HepG2 (cell line): ENCODE measurements at regions not wholly inside any gene's neighbourhood (a gene's known extent, or its start where the extent isn't known, plus 50 kb on each side); places are given as distances from the start of the nearest gene placed in this dataset.

Source experiments
- ATAC-seq: fragments of 200-7000 bp; cut with Tn5 transposase; 3 replicates; pipeline ENCODE4 v1.9.1; 2020; ENCODE audit warnings: mild to moderate bottlenecking, moderate library complexity
- BruUV-seq: library from RNA; stranded (reverse); fragments of 400-500 nt; replicated peaks from 2 replicates; lab custom pipeline; 2021; lab: Mats Ljungman, UMichigan
- CTCF ChIA-PET: fragments of 300-600 bp; formaldehyde crosslinking; extraction: SDS; loops from one replicate; lab custom pipeline; 2021; ENCODE audit warnings: low total read pairs, inconsistent platforms, low intra/inter-chr PET ratio; lab: Yijun Ruan, JAX
- POLR2A ChIA-PET: fragments of 350-600 bp; sonication (Branson Sonifier 250); formaldehyde crosslinking; loops from one replicate; lab custom pipeline; 2020; ENCODE audit warnings: antibody characterized with exemption, inconsistent platforms; lab: Yijun Ruan, JAX
- DNase-seq: peaks from one replicate; pipeline ENCODE4 v3.0.0-alpha.2; 2015; ENCODE audit warnings: low spot score
- FAIRE-seq: peaks from 3 replicates; lab custom pipeline; 2011; peaks lifted over from hg19 to GRCh38; lab: Jason Lieb, UNC
- H2AFZ ChIP-seq: one replicate; pipeline ENCODE4 v1.6.1; 2011; ENCODE audit warnings: low read length, inconsistent platforms
- H3K27ac ChIP-seq: fragments of 300-600 bp; 3 replicates; pipeline ENCODE4 v1.8.0; 2011; ENCODE audit warnings: mixed run types, mild to moderate bottlenecking, mixed read lengths, low read length, inconsistent platforms; ENCODE audit not compliant: insufficient read depth; ENCODE audit errors: extremely low read length
- H3K27me3 ChIP-seq, 2 experiments: fragments of 200-600 bp in 1 of 2; 2 replicates in 1 of 2; 3 replicates in 1 of 2; pipeline versions ENCODE4 v1.6.0 to v1.8.0; 2011; ENCODE audit warnings: low read length in 2 of 2, mild to moderate bottlenecking in 2 of 2, moderate library complexity in 2 of 2, inconsistent platforms in 1 of 2; ENCODE audit not compliant: insufficient read depth in 2 of 2, control insufficient read depth in 1 of 2
- H3K36me3 ChIP-seq, 2 experiments: fragments of 200-600 bp in 1 of 2; replicated peaks in 1 of 2; 2 replicates in 1 of 2; 3 replicates in 1 of 2; pipeline versions ENCODE4 v1.5.1 to v1.8.0; 2011; ENCODE audit warnings: low read length in 2 of 2, inconsistent platforms in 1 of 2; ENCODE audit not compliant: insufficient read depth in 2 of 2, control insufficient read depth in 1 of 2
- H3K4me1 ChIP-seq: 2 replicates; pipeline ENCODE4 v1.5.1; 2012; ENCODE audit warnings: low read length, inconsistent platforms; ENCODE audit not compliant: insufficient read depth
- H3K4me2 ChIP-seq: 2 replicates; pipeline ENCODE4 v1.6.0; 2011; ENCODE audit warnings: low read depth, low read length, inconsistent platforms
- H3K4me3 ChIP-seq, 3 experiments: fragments of 200-600 bp in 1 of 3; sonication (generic), shearing (Covaris generic) in 1 of 3; replicated peaks in 1 of 3; 2 replicates each; pipeline ENCODE4 v1.5.1; 2011 to 2016; ENCODE audit warnings: low read length in 3 of 3, inconsistent platforms in 2 of 3, low read depth in 2 of 3, mild to moderate bottlenecking in 2 of 3, control low read depth in 1 of 3, mixed read lengths in 1 of 3; ENCODE audit not compliant: insufficient read depth in 1 of 3
- H3K79me2 ChIP-seq: one replicate; pipeline ENCODE4 v1.6.1; 2011; ENCODE audit warnings: low read length, inconsistent platforms; ENCODE audit not compliant: insufficient read depth
- H3K9ac ChIP-seq: 2 replicates; pipeline ENCODE4 v1.6.0; 2011; ENCODE audit warnings: mild to moderate bottlenecking, low read depth, low read length, inconsistent platforms; ENCODE audit not compliant: insufficient read depth
- H3K9me3 ChIP-seq: 2 replicates; pipeline ENCODE4 v1.5.1; 2012; ENCODE audit warnings: mild to moderate bottlenecking, low read length
- H4K20me1 ChIP-seq: 2 replicates; pipeline ENCODE4 v1.6.0; 2011; ENCODE audit warnings: inconsistent platforms, mild to moderate bottlenecking, low read length, moderate library complexity; ENCODE audit not compliant: insufficient read depth
- HES4 ChIP-seq: sonication (generic); formaldehyde crosslinking; IDR thresholded peaks from 2 replicates; pipeline ENCODE4 v1.9.0; 2021; ENCODE audit warnings: mild to moderate bottlenecking, missing genetic modification reagents, borderline replicate concordance
- MBD4 ChIP-seq: IDR thresholded peaks from 2 replicates; pipeline ENCODE4 v1.6.1; 2012; ENCODE audit warnings: low read length, inconsistent platforms, borderline replicate concordance
- SKI ChIP-seq: fragments of 450-650 bp; IDR thresholded peaks from one replicate; pipeline ENCODE4 v1.6.1; 2018; ENCODE audit warnings: mild to moderate bottlenecking; ENCODE audit not compliant: partially characterized antibody
- ZNF367 ChIP-seq: sonication (generic); formaldehyde crosslinking; IDR thresholded peaks from 2 replicates; pipeline ENCODE4 v1.4.0; 2020; ENCODE audit warnings: missing genetic modification reagents, borderline replicate concordance
- ZNF558 ChIP-seq: sonication (generic); formaldehyde crosslinking; IDR thresholded peaks from 2 replicates; pipeline ENCODE4 v1.9.0; 2022; ENCODE audit warnings: mild to moderate bottlenecking, missing genetic modification reagents, borderline replicate concordance
- ZNF605 ChIP-seq: sonication (generic); formaldehyde crosslinking; IDR thresholded peaks from 2 replicates; pipeline ENCODE4 v1.8.0; 2022; ENCODE audit warnings: mild to moderate bottlenecking, missing genetic modification reagents
- ZNF777 ChIP-seq: sonication (generic); formaldehyde crosslinking; IDR thresholded peaks from 2 replicates; pipeline ENCODE4 v1.4.0; 2020; ENCODE audit warnings: missing genetic modification reagents
- WGBS: methylation state at CpG from one replicate; pipeline ENCODE4 v1.1.6; 2017; ENCODE audit warnings: low lambda C conversion rate; 5-methylcytosine and 5-hydroxymethylcytosine counted together
- in situ Hi-C: cut with HindIII; loops from 2 replicates; pipeline ENCODE4 v1.10.0; 2017; ENCODE audit warnings: low pct_unique_long_range_greater_than_20kb; ENCODE audit not compliant: extremely low pct_ligation_motif_present
- intact Hi-C: fragments of 100-400 bp; cut with micrococcal nuclease; formaldehyde crosslinking; loops from one replicate; pipeline ENCODE4 v1.10.0; 2022; ENCODE audit not compliant: unreplicated experiment

- ATAC-seq = no peak
- Histone ChIP-seq H3K4me1 (no peaks in the 10 kb centered on the region), H3K27me3 (0 out of 5 replicates have a peak, but pooled peaks cover 0 to 6% of the 10 kb centered on the region in 2 experiments), H3K36me3 (no peaks in the 10 kb centered on the region), H3K79me2 (no peaks in the 10 kb centered on the region), H3K4me3 (no peak overlapping the region), H3K4me2 (no peak overlapping the region), H2AFZ (no peak overlapping the region), H3K9ac (no peak overlapping the region), H3K9me3 (no peaks in the 10 kb centered on the region), H4K20me1 (no peaks in the 10 kb centered on the region), H3K27ac (no peak overlapping the region)
- no TSS peak for BruUV-seq
- no peak for FAIRE-seq
- WGBS = 2% methylated on average over 6 of the region's 6 CpGs
- intact Hi-C loops = no loop called here
- in situ Hi-C loops = no loop called here
- ChIA-PET CTCF (no interaction called here), POLR2A (no interaction called here)
- TF ChIP-seq SKI (no peak), ZNF558 (no peak), ZNF777 (CRISPR knock-in tag) (no peak), ZNF367 (CRISPR knock-in tag) (no peak), HES4 (CRISPR knock-in tag) (no peak)
- DNase-seq = no peak
These were observed 458.2 kb upstream of the KLF6 start for GRCh38 chr10:4243169-4243568.

GRCh38 chr10:4242561-4243035, 457.6 kb upstream of the KLF6 start:
- BruUV-seq = no TSS peak
- no peaks in the 10 kb centered on the region for H3K9me3 ChIP-seq
- H3K4me2 ChIP-seq = no peak overlapping the region
- no peaks in the 10 kb centered on the region for H3K36me3 ChIP-seq
- no peak for DNase-seq
- H3K4me1 ChIP-seq = no peaks in the 10 kb centered on the region
- TF ChIP-seq MBD4 = no peak
- no peak for TF ChIP-seq ZNF605 (CRISPR knock-in tag)
- no peak overlapping the region for H3K9ac ChIP-seq
- H3K27ac ChIP-seq = no peak overlapping the region
- H2AFZ ChIP-seq = no peak overlapping the region
- ChIA-PET POLR2A (no interaction called here), CTCF (no interaction called here)
- 0% methylated on average over 2 of the region's 2 CpGs for WGBS
- in situ Hi-C loops = no loop called here
- no peak for ATAC-seq
- no peaks in the 10 kb centered on the region for H3K79me2 ChIP-seq
- H3K4me3 ChIP-seq = no peak overlapping the region
- H3K27me3 ChIP-seq = 0 out of 5 replicates have a peak, but pooled peaks cover 0 to 6% of the 10 kb centered on the region in 2 experiments
- no peak for FAIRE-seq
- intact Hi-C loops = no loop called here
- H4K20me1 ChIP-seq = no peaks in the 10 kb centered on the region
